ENCODE measurements at regions not wholly inside any gene's neighbourhood (a gene's known extent, or its start where the extent isn't known, plus 50 kb on each side); places are given as distances from the start of the nearest gene placed in this dataset.
"Not testable (repeated sequence)": the region's sequence is repeated elsewhere in the genome, so short reads cannot be mapped to it uniquely, and the experiment has no call there.

DNA sequence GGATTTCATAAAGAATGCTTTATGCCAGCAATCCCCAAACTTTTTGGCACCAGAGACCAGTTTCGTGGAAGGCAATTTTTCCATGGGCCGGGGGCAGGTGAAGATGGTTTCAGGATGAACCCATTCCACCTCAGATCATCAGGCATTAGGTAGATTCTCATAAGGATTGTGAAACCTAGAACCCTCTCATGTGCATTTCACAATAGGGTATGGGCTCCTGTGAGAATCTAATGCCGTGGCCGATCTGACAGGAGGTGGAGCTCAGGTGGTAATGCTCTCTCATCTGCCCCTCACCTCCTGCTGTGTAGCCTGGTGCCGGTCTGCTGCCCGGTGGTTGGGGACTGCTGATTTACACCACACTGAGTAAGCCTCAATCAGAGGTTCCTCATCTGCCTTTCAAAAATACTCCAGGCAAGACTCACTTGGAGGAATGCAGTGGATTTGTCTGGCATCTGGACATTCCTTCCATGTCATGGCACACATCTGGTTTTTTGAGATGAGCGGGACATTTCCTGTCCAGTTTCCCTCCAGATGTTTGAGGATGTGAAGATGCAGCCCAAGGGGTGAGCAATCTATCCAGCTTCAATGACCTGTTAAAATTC lies 185.8 kb downstream of the VAPA start:
- no CpG with 5 or more reads among the region's 7 CpGs for WGBS (ENCODE audit: insufficient coverage, insufficient read length)
- Histone ChIP-seq H3K36me3 (ENCODE audit: control insufficient read depth, insufficient read depth, low read length) (no peaks in the 10 kb centered on the region), H3K4me1 (ENCODE audit: control insufficient read depth, insufficient read depth, low read length) (peaks cover 6% of the 10 kb centered on the region; the same call in 1 of the 2 replicates), H3K27me3 (ENCODE audit: control insufficient read depth, insufficient read depth, low read length) (no peaks in the 10 kb centered on the region), H3K4me3 (ENCODE audit: low read length) (no peak overlapping the region), H3K27ac (ENCODE audit: low read length) (no peak overlapping the region), H3K9me3 (ENCODE audit: control insufficient read depth, insufficient read depth, low read length) (no peaks in the 10 kb centered on the region)
- DNase-seq (ENCODE audit: low read depth, low spot score), result no peak

DNA sequence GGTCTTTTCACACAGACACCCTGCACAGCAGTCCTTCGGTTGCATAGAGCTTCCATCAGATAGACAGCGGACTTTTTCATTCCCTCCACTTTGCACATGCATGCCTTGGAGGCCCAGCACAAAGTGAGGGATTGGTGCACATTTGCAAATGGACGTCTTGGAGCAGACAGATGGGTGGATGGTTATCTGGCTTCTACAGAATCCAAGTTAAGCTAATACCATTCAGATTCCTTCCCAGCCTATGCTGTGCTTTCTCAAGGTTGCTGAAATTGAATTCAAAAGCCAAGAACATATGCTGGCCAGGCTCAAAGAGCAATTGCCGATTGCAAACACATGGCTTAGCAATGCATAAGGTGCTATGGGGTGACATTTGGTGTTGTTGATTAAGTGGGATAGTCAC lies 186.4 kb downstream of the VAPA start:
- H3K4me1 ChIP-seq (ENCODE audit: control insufficient read depth, insufficient read depth, low read length), result peaks cover 6% of the 10 kb centered on the region; the same call in 1 of the 2 replicates
- H3K36me3 ChIP-seq (ENCODE audit: control insufficient read depth, insufficient read depth, low read length), result no peaks in the 10 kb centered on the region
- no peaks in the 10 kb centered on the region for H3K9me3 ChIP-seq (ENCODE audit: control insufficient read depth, insufficient read depth, low read length)
- no peaks in the 10 kb centered on the region for H3K27me3 ChIP-seq (ENCODE audit: control insufficient read depth, insufficient read depth, low read length)
- H3K27ac ChIP-seq (ENCODE audit: low read length), result no peak overlapping the region
- DNase-seq (ENCODE audit: low read depth, low spot score), result no peak
- no CpG with 5 or more reads among the region's 4 CpGs for WGBS (ENCODE audit: insufficient coverage, insufficient read length)
- H3K4me3 ChIP-seq (ENCODE audit: low read length), result no peak overlapping the region

DNA sequence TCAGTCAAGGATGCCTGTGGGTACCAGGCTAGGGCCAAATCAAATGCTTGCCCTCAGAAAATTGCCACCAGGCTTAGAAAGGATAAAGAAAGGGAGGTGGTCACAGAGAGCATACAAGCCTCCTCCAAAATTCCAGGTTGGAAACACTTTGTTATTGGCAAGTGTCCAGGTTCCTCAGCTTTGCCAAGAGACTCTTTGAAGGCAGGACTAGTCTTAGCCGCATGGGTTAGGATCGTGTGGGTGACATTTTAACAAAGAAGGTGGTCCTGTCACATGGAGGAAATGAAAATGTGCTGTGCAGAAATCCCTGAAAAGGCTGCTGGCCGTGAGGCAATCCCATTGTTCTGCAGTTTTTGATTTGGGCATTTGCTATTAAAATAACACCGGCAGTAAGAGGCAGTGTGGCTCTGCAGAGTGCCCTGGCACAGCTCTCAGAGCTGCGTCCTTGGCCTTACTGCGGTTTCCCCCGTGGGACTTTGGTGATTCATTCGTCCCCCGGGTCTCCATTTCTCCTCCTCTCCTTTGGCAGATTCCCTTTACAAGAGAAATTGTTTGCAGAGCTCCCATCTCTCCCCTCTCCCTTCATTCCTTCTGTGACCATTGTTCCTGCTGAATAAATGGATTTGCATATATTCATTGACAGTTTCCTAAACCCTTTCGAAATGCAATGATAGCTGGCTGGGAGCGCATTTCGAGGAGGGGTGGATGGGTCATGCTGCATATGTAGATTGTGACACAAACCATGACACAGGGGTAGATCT lies 187.3 kb downstream of the VAPA start:
- Histone ChIP-seq H3K27me3 (ENCODE audit: control insufficient read depth, insufficient read depth, low read length) (no peaks in the 10 kb centered on the region), H3K4me1 (ENCODE audit: control insufficient read depth, insufficient read depth, low read length) (peaks cover 6% of the 10 kb centered on the region; the same call in 1 of the 2 replicates), H3K36me3 (ENCODE audit: control insufficient read depth, insufficient read depth, low read length) (no peaks in the 10 kb centered on the region), H3K4me3 (ENCODE audit: low read length) (no peak overlapping the region), H3K27ac (ENCODE audit: low read length) (no peak overlapping the region), H3K9me3 (ENCODE audit: control insufficient read depth, insufficient read depth, low read length) (no peaks in the 10 kb centered on the region)
- no peak for DNase-seq (ENCODE audit: low read depth, low spot score)
- no CpG with 5 or more reads among the region's 12 CpGs for whole genome bisulfite sequencing (ENCODE audit: insufficient coverage, insufficient read length)

GRCh38 chr18:10101729-10102128 lies 187.9 kb downstream of the VAPA start:
- Histone ChIP-seq H3K4me3 (ENCODE audit: low read length) (no peak overlapping the region), H3K4me1 (ENCODE audit: control insufficient read depth, insufficient read depth, low read length) (peaks cover 6% of the 10 kb centered on the region; the same call in 1 of the 2 replicates), H3K36me3 (ENCODE audit: control insufficient read depth, insufficient read depth, low read length) (no peaks in the 10 kb centered on the region), H3K27me3 (ENCODE audit: control insufficient read depth, insufficient read depth, low read length) (no peaks in the 10 kb centered on the region), H3K9me3 (ENCODE audit: control insufficient read depth, insufficient read depth, low read length) (no peaks in the 10 kb centered on the region), H3K27ac (ENCODE audit: low read length) (no peak overlapping the region)
- WGBS (ENCODE audit: insufficient coverage, insufficient read length), result no CpG with 5 or more reads among the region's 5 CpGs
- no peak for DNase-seq (ENCODE audit: low read depth, low spot score)

DNA sequence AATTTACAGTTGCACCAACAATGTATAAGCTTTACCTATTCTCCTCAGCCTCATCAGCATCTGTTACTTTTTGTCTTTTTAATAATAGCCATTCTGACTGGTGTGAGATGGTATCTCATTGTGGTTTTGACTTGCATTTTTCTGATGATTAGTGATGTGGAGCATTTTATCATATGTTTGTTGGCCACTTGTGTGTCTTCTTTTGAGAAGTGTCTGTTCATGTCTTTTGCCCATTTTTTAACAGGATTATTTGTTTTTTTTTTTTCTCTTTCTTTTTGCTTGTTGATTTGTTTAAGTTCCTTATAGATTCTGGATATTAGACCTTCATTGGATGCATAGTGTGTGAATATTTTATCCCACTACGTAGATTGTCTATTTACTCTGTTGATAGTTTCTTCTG lies 191.3 kb downstream of the VAPA start:
- H3K27me3 ChIP-seq (ENCODE audit: control insufficient read depth, insufficient read depth, low read length); H3K27ac ChIP-seq (ENCODE audit: low read length); H3K4me1 ChIP-seq (ENCODE audit: control insufficient read depth, insufficient read depth, low read length); H3K9me3 ChIP-seq (ENCODE audit: control insufficient read depth, insufficient read depth, low read length); H3K36me3 ChIP-seq (ENCODE audit: control insufficient read depth, insufficient read depth, low read length); DNase-seq (ENCODE audit: low read depth, low spot score); H3K4me3 ChIP-seq (ENCODE audit: low read length): not testable (repeated sequence)
- no CpG with 5 or more reads among the region's 1 CpG for WGBS (ENCODE audit: insufficient coverage, insufficient read length)

DNA sequence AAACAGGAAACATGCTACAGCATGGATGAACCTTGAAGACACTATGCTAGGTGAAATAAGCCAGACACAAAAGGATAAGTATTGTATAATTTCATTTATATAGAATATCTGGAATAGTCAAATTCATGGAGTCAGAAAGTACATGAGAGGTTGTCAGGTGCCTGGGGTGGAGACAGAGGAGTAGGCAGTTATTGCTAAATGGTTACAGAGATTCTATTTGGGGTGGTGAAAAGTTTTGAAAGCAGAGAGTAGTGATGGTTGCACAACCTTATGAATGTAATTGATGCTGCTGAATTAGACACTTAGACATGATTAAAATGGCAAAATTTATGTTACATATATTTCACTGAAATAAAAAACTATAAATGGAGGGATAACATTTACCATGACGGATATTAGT lies 197.4 kb downstream of the VAPA start:
- no CpG with 5 or more reads among the region's 1 CpG for WGBS (ENCODE audit: insufficient coverage, insufficient read length)
- Histone ChIP-seq H3K4me3 (ENCODE audit: low read length) (no peak overlapping the region), H3K27me3 (ENCODE audit: control insufficient read depth, insufficient read depth, low read length) (no peaks in the 10 kb centered on the region)

GRCh38 chr18:10111944-10112343 lies 198.1 kb downstream of the VAPA start:
- Histone ChIP-seq H3K27me3 (ENCODE audit: control insufficient read depth, insufficient read depth, low read length) (no peaks in the 10 kb centered on the region), H3K4me1 (ENCODE audit: control insufficient read depth, insufficient read depth, low read length) (peaks cover 2% of the 10 kb centered on the region; the same call in 1 of the 2 replicates), H3K36me3 (ENCODE audit: control insufficient read depth, insufficient read depth, low read length) (no peaks in the 10 kb centered on the region), H3K27ac (ENCODE audit: low read length) (no peak overlapping the region), H3K4me3 (ENCODE audit: low read length) (no peak overlapping the region), H3K9me3 (ENCODE audit: control insufficient read depth, insufficient read depth, low read length) (no peaks in the 10 kb centered on the region)
- WGBS (ENCODE audit: insufficient coverage, insufficient read length), result no CpG with 5 or more reads among the region's 10 CpGs
- DNase-seq (ENCODE audit: low read depth, low spot score), result no peak

More for the DNA sequence above, 197.4 kb downstream of the VAPA start:
- Histone ChIP-seq H3K9me3 (ENCODE audit: control insufficient read depth, insufficient read depth, low read length) (no peaks in the 10 kb centered on the region), H3K36me3 (ENCODE audit: control insufficient read depth, insufficient read depth, low read length) (no peaks in the 10 kb centered on the region), H3K27ac (ENCODE audit: low read length) (no peak overlapping the region), H3K4me1 (ENCODE audit: control insufficient read depth, insufficient read depth, low read length) (peaks cover 2% of the 10 kb centered on the region; the same call in 1 of the 2 replicates)
- no peak for DNase-seq (ENCODE audit: low read depth, low spot score)

GRCh38 chr18:10113121-10114022 lies 199.6 kb downstream of the VAPA start:
- WGBS (ENCODE audit: insufficient coverage, insufficient read length), result no CpG with 5 or more reads among the region's 8 CpGs
- DNase-seq (ENCODE audit: low read depth, low spot score), result no peak
- H3K4me1 ChIP-seq (ENCODE audit: control insufficient read depth, insufficient read depth, low read length), result peaks cover 2% of the 10 kb centered on the region; the same call in 1 of the 2 replicates
- no peak overlapping the region for H3K4me3 ChIP-seq (ENCODE audit: low read length)
- no peaks in the 10 kb centered on the region for H3K36me3 ChIP-seq (ENCODE audit: control insufficient read depth, insufficient read depth, low read length)
- H3K9me3 ChIP-seq (ENCODE audit: control insufficient read depth, insufficient read depth, low read length), result no peaks in the 10 kb centered on the region
- H3K27ac ChIP-seq (ENCODE audit: low read length), result no peak overlapping the region
- no peaks in the 10 kb centered on the region for H3K27me3 ChIP-seq (ENCODE audit: control insufficient read depth, insufficient read depth, low read length)

GRCh38 chr18:10114717-10115463 lies 201.1 kb downstream of the VAPA start:
- WGBS (ENCODE audit: insufficient coverage, insufficient read length), result no CpG with 5 or more reads among the region's 6 CpGs
- H3K27me3 ChIP-seq (ENCODE audit: control insufficient read depth, insufficient read depth, low read length), result no peaks in the 10 kb centered on the region
- DNase-seq (ENCODE audit: low read depth, low spot score), result no peak

DNA sequence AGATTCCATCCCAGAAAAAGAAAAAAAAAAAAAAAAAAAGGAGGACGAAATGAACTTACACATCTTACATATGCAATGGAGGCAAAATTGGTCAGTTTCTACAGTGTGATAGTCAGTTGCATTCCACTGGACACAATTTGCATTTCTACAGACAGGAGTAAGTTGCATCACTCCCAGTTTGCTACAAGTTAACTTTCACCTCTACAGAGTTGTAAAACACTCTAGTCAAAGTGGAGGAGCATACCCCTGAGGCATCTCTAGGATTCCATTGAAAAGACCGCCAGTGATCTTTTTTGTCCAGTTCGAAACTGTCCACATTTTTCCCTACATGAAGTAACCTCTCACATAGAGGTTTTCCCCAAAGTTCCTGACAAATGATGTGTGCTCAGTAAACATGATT lies 202.8 kb downstream of the VAPA start:
- WGBS (ENCODE audit: insufficient coverage, insufficient read length), result no CpG with 5 or more reads among the region's 3 CpGs

More at GRCh38 chr18:10114717-10115463, 201.1 kb downstream of the VAPA start:
- H3K4me1 ChIP-seq (ENCODE audit: control insufficient read depth, insufficient read depth, low read length), result peaks cover 2% of the 10 kb centered on the region; the same call in 1 of the 2 replicates
- H3K27ac ChIP-seq (ENCODE audit: low read length), result no peak overlapping the region
- no peaks in the 10 kb centered on the region for H3K36me3 ChIP-seq (ENCODE audit: control insufficient read depth, insufficient read depth, low read length)
- no peaks in the 10 kb centered on the region for H3K9me3 ChIP-seq (ENCODE audit: control insufficient read depth, insufficient read depth, low read length)
- no peak overlapping the region for H3K4me3 ChIP-seq (ENCODE audit: low read length)

More for the DNA sequence above, 202.8 kb downstream of the VAPA start:
- H3K27me3 ChIP-seq (ENCODE audit: control insufficient read depth, insufficient read depth, low read length), result no peaks in the 10 kb centered on the region
- H3K4me1 ChIP-seq (ENCODE audit: control insufficient read depth, insufficient read depth, low read length), result peaks cover 2% of the 10 kb centered on the region; the same call in 1 of the 2 replicates
- H3K9me3 ChIP-seq (ENCODE audit: control insufficient read depth, insufficient read depth, low read length), result no peaks in the 10 kb centered on the region
- no peak for DNase-seq (ENCODE audit: low read depth, low spot score)
- no peaks in the 10 kb centered on the region for H3K36me3 ChIP-seq (ENCODE audit: control insufficient read depth, insufficient read depth, low read length)
- H3K27ac ChIP-seq (ENCODE audit: low read length), result no peak overlapping the region
- no peak overlapping the region for H3K4me3 ChIP-seq (ENCODE audit: low read length)
